ENCODE measurements at regions not wholly inside any gene's neighbourhood (a gene's known extent, or its start where the extent isn't known, plus 50 kb on each side); places are given as distances from the start of the nearest gene placed in this dataset.

DNA sequence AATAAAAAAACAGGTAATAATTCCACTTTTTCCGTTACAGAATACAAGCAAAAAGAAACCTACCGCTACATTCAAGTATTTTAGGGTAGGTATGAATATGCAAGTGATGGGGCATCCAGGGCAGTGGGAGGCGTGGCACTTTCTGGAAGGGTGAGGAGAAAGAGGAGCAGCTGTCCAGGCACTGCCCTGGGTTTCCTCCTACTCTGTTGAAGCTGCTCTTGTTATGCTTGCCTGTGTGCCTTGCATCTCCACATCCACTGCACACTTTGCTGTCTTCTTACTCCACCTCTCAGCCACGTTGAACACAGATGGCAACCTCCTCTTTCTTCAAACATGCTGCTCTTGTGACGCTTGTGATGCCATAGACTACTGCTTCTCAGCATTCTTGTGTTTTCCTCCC, 83.2 kb downstream of the RPE65 start:
- TF ChIP-seq, protein P1, sequence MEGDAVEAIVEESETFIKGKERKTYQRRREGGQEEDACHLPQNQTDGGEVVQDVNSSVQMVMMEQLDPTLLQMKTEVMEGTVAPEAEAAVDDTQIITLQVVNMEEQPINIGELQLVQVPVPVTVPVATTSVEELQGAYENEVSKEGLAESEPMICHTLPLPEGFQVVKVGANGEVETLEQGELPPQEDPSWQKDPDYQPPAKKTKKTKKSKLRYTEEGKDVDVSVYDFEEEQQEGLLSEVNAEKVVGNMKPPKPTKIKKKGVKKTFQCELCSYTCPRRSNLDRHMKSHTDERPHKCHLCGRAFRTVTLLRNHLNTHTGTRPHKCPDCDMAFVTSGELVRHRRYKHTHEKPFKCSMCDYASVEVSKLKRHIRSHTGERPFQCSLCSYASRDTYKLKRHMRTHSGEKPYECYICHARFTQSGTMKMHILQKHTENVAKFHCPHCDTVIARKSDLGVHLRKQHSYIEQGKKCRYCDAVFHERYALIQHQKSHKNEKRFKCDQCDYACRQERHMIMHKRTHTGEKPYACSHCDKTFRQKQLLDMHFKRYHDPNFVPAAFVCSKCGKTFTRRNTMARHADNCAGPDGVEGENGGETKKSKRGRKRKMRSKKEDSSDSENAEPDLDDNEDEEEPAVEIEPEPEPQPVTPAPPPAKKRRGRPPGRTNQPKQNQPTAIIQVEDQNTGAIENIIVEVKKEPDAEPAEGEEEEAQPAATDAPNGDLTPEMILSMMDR (conservative IDR thresholded peaks at IDR 0.05): no peak
- TF ChIP-seq ZFX (IDR thresholded peaks at IDR 0.05): no peak

Measured in C4-2B (cell line).